HG03457 (cell line): ENCODE measurements at regions not wholly inside any gene's neighbourhood (a gene's known extent, or its start where the extent isn't known, plus 50 kb on each side); places are given as distances from the start of the nearest gene placed in this dataset.
"Not testable (repeated sequence)": the region's sequence is repeated elsewhere in the genome, so short reads cannot be mapped to it uniquely, and the experiment has no call there.

ENCODE experiments used
- ATAC-seq: cut with Tn5 transposase; IDR thresholded peaks from one replicate; pipeline ENCODE4 v1.9.1; 2021; ENCODE audit warnings: moderate number of reproducible peaks; ENCODE audit not compliant: unreplicated experiment

- no peak for ATAC-seq
These were observed 115.1 kb upstream of the LPCAT1 start for GRCh38 chr5:1638658-1639400.

- no peak for ATAC-seq
These were observed 114.1 kb upstream of the LPCAT1 start for GRCh38 chr5:1637639-1638481.

GRCh38 chr5:1636981-1637638, 113.3 kb upstream of the LPCAT1 start:
- no peak for ATAC-seq

- not testable (repeated sequence) for ATAC-seq
These were observed 112.5 kb upstream of the LPCAT1 start for GRCh38 chr5:1636208-1636770.

GRCh38 chr5:1635477-1635876, 111.7 kb upstream of the LPCAT1 start:
- ATAC-seq = not testable (repeated sequence)

- ATAC-seq = no peak
These were observed 110.5 kb upstream of the LPCAT1 start for GRCh38 chr5:1634337-1634661.

GRCh38 chr5:1633605-1634336, 110.0 kb upstream of the LPCAT1 start:
- peak; percentile 89 for ATAC-seq

- not testable (repeated sequence) for ATAC-seq
These were observed 107.2 kb upstream of the LPCAT1 start for GRCh38 chr5:1631004-1631403.

GRCh38 chr5:1626397-1626796, 102.6 kb upstream of the LPCAT1 start:
- ATAC-seq = not testable (repeated sequence)

GRCh38 chr5:1619531-1619930, 95.8 kb upstream of the LPCAT1 start:
- ATAC-seq = not testable (repeated sequence)

- not testable (repeated sequence) for ATAC-seq
These were observed 94.6 kb upstream of the LPCAT1 start for GRCh38 chr5:1618296-1618865.

- ATAC-seq = not testable (repeated sequence)
These were observed 93.5 kb upstream of the LPCAT1 start for GRCh38 chr5:1617236-1617755.

GRCh38 chr5:1613515-1613914, 89.8 kb upstream of the LPCAT1 start:
- not testable (repeated sequence) for ATAC-seq

- not testable (repeated sequence) for ATAC-seq
These were observed 86.8 kb upstream of the LPCAT1 start for GRCh38 chr5:1610526-1610925.

GRCh38 chr5:1609111-1609510, 85.4 kb upstream of the LPCAT1 start:
- ATAC-seq = not testable (repeated sequence)

GRCh38 chr5:1608336-1608735, 84.6 kb upstream of the LPCAT1 start:
- ATAC-seq = not testable (repeated sequence)

GRCh38 chr5:1606951-1607350, 83.2 kb upstream of the LPCAT1 start:
- ATAC-seq = not testable (repeated sequence)

- ATAC-seq = not testable (repeated sequence)
These were observed 80.2 kb upstream of the LPCAT1 start for GRCh38 chr5:1603916-1604315.

GRCh38 chr5:1601565-1601964, 77.8 kb upstream of the LPCAT1 start:
- not testable (repeated sequence) for ATAC-seq
